ENCODE measurements at regions not wholly inside any gene's neighbourhood (a gene's known extent, or its start where the extent isn't known, plus 50 kb on each side); places are given as distances from the start of the nearest gene placed in this dataset.

GRCh38 chr10:110355141-110355831 is 50.6 kb upstream of the SMNDC1 start:
- ChIA-PET POLR2A (interaction anchor here (0.6 to 4.2 kb wide), 7 partner anchors 17 to 157 kb away, joined by 3 to 47 read pairs (median 4); partner anchors contain the start of gene DUSP5), CTCF (interaction anchor here (1.0 to 5.8 kb wide), 33 partner anchors 9 to 194 kb away, joined by 3 to 56 read pairs (median 4); partner anchors contain the start of genes DUSP5 and SMNDC1)
- TF ChIP-seq CTCF (IDR thresholded peaks at IDR 0.05), result no peak
- Mint-ChIP-seq H3K4me1 (ENCODE audit: low read depth) (peaks cover 60% of the 10 kb centered on the region), H3K9me3 (no peaks in the 10 kb centered on the region), H3K36me3 (ENCODE audit: low read depth) (no peaks in the 10 kb centered on the region), H3K27ac (peak overlapping the region; percentile 87), H3K4me3 (peak overlapping the region; percentile 39), H3K27me3 (peaks cover 2% of the 10 kb centered on the region)
- DNase-seq (peak; percentile 35), ATAC-seq (no peak)
- intact Hi-C loops (cut with micrococcal nuclease), result loop anchor here (5.0 kb wide), 1 partner anchor 57 kb away; no protein-coding TSS in a partner anchor

GRCh38 chr10:110355922-110356627 is 51.4 kb upstream of the SMNDC1 start:
- H3K9me3 Mint-ChIP-seq, result no peaks in the 10 kb centered on the region

GRCh38 chr10:110356628-110357245 is 52.0 kb upstream of the SMNDC1 start:
- TF ChIP-seq CTCF (IDR thresholded peaks at IDR 0.05), result no peak
- Mint-ChIP-seq H3K4me3 (peak overlapping the region; percentile 45), H3K9me3 (no peaks in the 10 kb centered on the region), H3K27me3 (no peaks in the 10 kb centered on the region), H3K36me3 (ENCODE audit: low read depth) (no peaks in the 10 kb centered on the region), H3K4me1 (ENCODE audit: low read depth) (peaks cover 70% of the 10 kb centered on the region), H3K27ac (peak overlapping the region; percentile 87)
- ATAC-seq (peak; percentile 60), DNase-seq (peak; percentile 81)
- ChIA-PET POLR2A (interaction anchor here (0.7 to 4.2 kb wide), 8 partner anchors 10 to 190 kb away, joined by 3 to 47 read pairs (median 3); partner anchors contain the start of gene DUSP5), CTCF (interaction anchor here (1.0 to 5.8 kb wide), 7 partner anchors 8 to 192 kb away, joined by 3 to 56 read pairs (median 21); no protein-coding TSS in a partner anchor)
- intact Hi-C loops (cut with micrococcal nuclease), result loop anchor here (2.0 to 5.0 kb wide), 2 partner anchors 56 to 146 kb away; no protein-coding TSS in a partner anchor

More at GRCh38 chr10:110355922-110356627, 51.4 kb upstream of the SMNDC1 start:
- Mint-ChIP-seq H3K27me3 (peaks cover 2% of the 10 kb centered on the region), H3K4me1 (ENCODE audit: low read depth) (peaks cover 66% of the 10 kb centered on the region), H3K27ac (peak overlapping the region; percentile 87), H3K4me3 (peak overlapping the region; percentile 45), H3K36me3 (ENCODE audit: low read depth) (no peaks in the 10 kb centered on the region)
- TF ChIP-seq CTCF (IDR thresholded peaks at IDR 0.05), result no peak
- intact Hi-C loops (cut with micrococcal nuclease), result loop anchor here (2.0 to 5.0 kb wide), 2 partner anchors 56 to 147 kb away; no protein-coding TSS in a partner anchor
- CTCF ChIA-PET, result interaction anchor here (1.0 to 5.8 kb wide), 14 partner anchors 9 to 193 kb away, joined by 3 to 56 read pairs (median 10); partner anchors contain the start of genes DUSP5 and SMNDC1
- ATAC-seq (no peak), DNase-seq (no peak)
- POLR2A ChIA-PET, result interaction anchor here (0.6 to 4.2 kb wide), 11 partner anchors 10 to 191 kb away, joined by 3 to 47 read pairs (median 3); partner anchors contain the start of gene DUSP5

- H3K27me3 Mint-ChIP-seq, result no peaks in the 10 kb centered on the region
- ATAC-seq (peak; percentile 12), DNase-seq (peak; percentile 77)
- peaks cover 76% of the 10 kb centered on the region for H3K4me1 Mint-ChIP-seq (ENCODE audit: low read depth)
- no peaks in the 10 kb centered on the region for H3K9me3 Mint-ChIP-seq
- H3K27ac Mint-ChIP-seq, result peak overlapping the region; percentile 87
- intact Hi-C loops (cut with micrococcal nuclease), result loop anchor here (2.0 to 5.0 kb wide), 2 partner anchors 55 to 145 kb away; no protein-coding TSS in a partner anchor
- ChIA-PET CTCF (interaction anchor here (1.2 to 5.8 kb wide), 2 partner anchors 8 to 57 kb away, joined by 3 to 56 read pairs; no protein-coding TSS in a partner anchor), POLR2A (interaction anchor here (0.7 to 4.2 kb wide), 6 partner anchors 9 to 190 kb away, joined by 3 to 47 read pairs (median 4); partner anchors contain the start of gene DUSP5)
- H3K36me3 Mint-ChIP-seq (ENCODE audit: low read depth), result no peaks in the 10 kb centered on the region
- peak overlapping the region; percentile 45 for H3K4me3 Mint-ChIP-seq
- no peak for TF ChIP-seq CTCF (IDR thresholded peaks at IDR 0.05)
These were observed 52.6 kb upstream of the SMNDC1 start for GRCh38 chr10:110357252-110357780.

All from activated CD8-positive, alpha-beta T cell treated with anti-CD3 and anti-CD28 coated beads for 36 hours (primary cell).